SK-N-SH (cell line): ENCODE measurements at regions not wholly inside any gene's neighbourhood (a gene's known extent, or its start where the extent isn't known, plus 50 kb on each side); places are given as distances from the start of the nearest gene placed in this dataset.

Source experiments
- CTCF ChIA-PET: fragments of 300-600, 350-600 bp; formaldehyde crosslinking; extraction: SDS; loops from one replicate; lab custom pipeline; 2021; lab: Yijun Ruan, JAX
- POLR2A ChIA-PET: fragments of 350-600 bp; sonication (Branson Sonifier 250); formaldehyde crosslinking; extraction: SDS; loops from one replicate; lab custom pipeline; 2020; ENCODE audit warnings: antibody characterized with exemption, inconsistent platforms; lab: Yijun Ruan, JAX
- DNase-seq: peaks from one replicate; pipeline ENCODE4 v3.0.0; 2012
- H2AFZ ChIP-seq: fragments of 200-600 bp; sonication (generic); 2 replicates; pipeline ENCODE4 v1.8.1; 2016; ENCODE audit warnings: antibody characterized with exemption, mild to moderate bottlenecking, low read depth
- H3F3A ChIP-seq: fragments of 200-600 bp; sonication (generic); replicated peaks from 2 replicates; pipeline ENCODE3; 2016; ENCODE audit warnings: antibody characterized with exemption, mild to moderate bottlenecking; ENCODE audit not compliant: insufficient read depth
- H3K27ac ChIP-seq, 2 experiments: fragments of 200-500 bp in 1 of 2; fragments of 200-600 bp in 1 of 2; sonication (Bioruptor generic) in 1 of 2; sonication (generic), shearing (Covaris generic) in 1 of 2; 2 replicates each; pipeline versions ENCODE4 v1.5.1 to v1.6.1; 2014 to 2016; ENCODE audit warnings: low read depth in 2 of 2, inconsistent platforms in 1 of 2, low read length in 1 of 2, mild to moderate bottlenecking in 1 of 2, mixed read lengths in 1 of 2
- H3K27me3 ChIP-seq: fragments of 200-600 bp; sonication (generic), shearing (Covaris generic); 2 replicates; pipeline ENCODE4 v1.6.1; 2016; ENCODE audit warnings: mixed run types; ENCODE audit not compliant: insufficient read depth
- H3K36me3 ChIP-seq, 2 experiments: fragments of 200-500 bp in 1 of 2; fragments of 200-600 bp in 1 of 2; sonication (Bioruptor generic) in 1 of 2; sonication (generic) in 1 of 2; replicated peaks in 1 of 2; 2 replicates each; pipeline versions ENCODE3 to v1.5.1; 2014 to 2016; ENCODE audit warnings: low read length in 1 of 2, mild to moderate bottlenecking in 1 of 2; ENCODE audit not compliant: insufficient read depth in 2 of 2, control insufficient read depth in 1 of 2
- H3K4me1 ChIP-seq, 2 experiments: fragments of 200-500 bp in 1 of 2; fragments of 200-600 bp in 1 of 2; sonication (Bioruptor generic) in 1 of 2; sonication (generic), shearing (Covaris generic) in 1 of 2; 2 replicates each; pipeline versions ENCODE4 v1.5.1 to v1.6.1; 2014 to 2016; ENCODE audit warnings: low read depth in 1 of 2, low read length in 1 of 2, mixed run types in 1 of 2; ENCODE audit not compliant: insufficient read depth in 2 of 2, control insufficient read depth in 1 of 2
- H3K4me2 ChIP-seq: fragments of 200-600 bp; sonication (generic), shearing (Covaris generic); 2 replicates; pipeline ENCODE4 v1.6.1; 2017; ENCODE audit warnings: mixed run types
- H3K4me3 ChIP-seq, 2 experiments: fragments of 200-500 bp in 1 of 2; fragments of 200-600 bp in 1 of 2; sonication (Bioruptor generic) in 1 of 2; sonication (generic), shearing (Covaris generic) in 1 of 2; 2 replicates each; pipeline versions ENCODE4 v1.5.1 to v1.8.1; 2014 to 2016; ENCODE audit warnings: low read depth in 2 of 2, inconsistent platforms in 1 of 2, low read length in 1 of 2, mild to moderate bottlenecking in 1 of 2, mixed read lengths in 1 of 2, moderate library complexity in 1 of 2
- H3K79me2 ChIP-seq: fragments of 200-600 bp; sonication (generic); 2 replicates; pipeline ENCODE4 v1.8.1; 2017; ENCODE audit warnings: mild to moderate bottlenecking; ENCODE audit not compliant: insufficient read depth
- H3K9ac ChIP-seq: fragments of 200-600 bp; sonication (generic); 2 replicates; pipeline ENCODE4 v1.6.1; 2017; ENCODE audit warnings: mixed run types
- H3K9me2 ChIP-seq: fragments of 200-600 bp; sonication (generic); 2 replicates; pipeline ENCODE4 v1.6.1; 2017; ENCODE audit warnings: mixed run types
- H3K9me3 ChIP-seq: fragments of 200-600 bp; sonication (generic); 2 replicates; pipeline ENCODE4 v1.6.1; 2017; ENCODE audit warnings: mixed run types, mild to moderate bottlenecking, moderate library complexity
- H4K20me1 ChIP-seq: fragments of 200-600 bp; sonication (generic); 2 replicates; pipeline ENCODE4 v1.6.1; 2017; ENCODE audit warnings: mild to moderate bottlenecking, mixed run types; ENCODE audit not compliant: insufficient read depth
- EP300 ChIP-seq, 2 experiments: IDR thresholded peaks; 2 replicates each; pipeline versions ENCODE4 v1.4.0 to v1.6.1; 2012; ENCODE audit warnings: borderline replicate concordance in 1 of 2, low read depth in 1 of 2, low read length in 1 of 2
- FOSL2 ChIP-seq: IDR thresholded peaks from 2 replicates; pipeline ENCODE4 v1.4.0; 2012; ENCODE audit warnings: low read depth, mild to moderate bottlenecking, moderate library complexity, borderline replicate concordance
- FOXJ3 ChIP-seq: sonication (generic); formaldehyde crosslinking; IDR thresholded peaks from 2 replicates; pipeline ENCODE4 v1.5.1; 2020; ENCODE audit warnings: mild to moderate bottlenecking, missing genetic modification reagents
- GABPA ChIP-seq: IDR thresholded peaks from 2 replicates; pipeline ENCODE4 v1.4.0; 2012; ENCODE audit warnings: low read depth, mild to moderate bottlenecking
- JUND ChIP-seq: IDR thresholded peaks from 2 replicates; pipeline ENCODE4 v1.4.0; 2012
- MEF2A ChIP-seq: IDR thresholded peaks from 2 replicates; pipeline ENCODE4 v1.4.0; 2012; ENCODE audit warnings: low read depth, borderline replicate concordance
- POLR2AphosphoS5 ChIP-seq: IDR thresholded peaks from 2 replicates; pipeline ENCODE4 v1.6.1; 2012; ENCODE audit warnings: low read depth, low read length
- RAD21 ChIP-seq: IDR thresholded peaks from 2 replicates; pipeline ENCODE4 v1.6.1; 2012; ENCODE audit warnings: mild to moderate bottlenecking, low read length
- SIN3A ChIP-seq: IDR thresholded peaks from 2 replicates; pipeline ENCODE4 v1.6.1; 2012; ENCODE audit warnings: low read depth, mild to moderate bottlenecking, low read length, moderate library complexity, borderline replicate concordance
- SMC3 ChIP-seq: IDR thresholded peaks from 2 replicates; pipeline ENCODE4 v1.6.1; 2012; ENCODE audit warnings: low read depth, low read length, improper control_type of control experiment
- WGBS: methylation state at CpG from one replicate; pipeline ENCODE4 v1.1.6; 2017; ENCODE audit warnings: low lambda C conversion rate; 5-methylcytosine and 5-hydroxymethylcytosine counted together
- TF ChIP-seq, protein P1 (sequence below): IDR thresholded peaks from 2 replicates; pipeline ENCODE4 v1.4.0; 2012; ENCODE audit warnings: low read depth, borderline replicate concordance
- TF ChIP-seq, protein P2 (sequence below): fragments of 150-350 bp; IDR thresholded peaks from 2 replicates; pipeline ENCODE4 v1.6.1; 2016; ENCODE audit warnings: mild to moderate bottlenecking, low read depth, low read length
- TF ChIP-seq, protein P3 (sequence below): fragments of 200-600 bp; sonication (generic); IDR thresholded peaks from 2 replicates; pipeline ENCODE4 v1.6.1; 2017; ENCODE audit warnings: antibody characterized with exemption, mild to moderate bottlenecking, moderate library complexity

- TF ChIP-seq, protein P1, sequence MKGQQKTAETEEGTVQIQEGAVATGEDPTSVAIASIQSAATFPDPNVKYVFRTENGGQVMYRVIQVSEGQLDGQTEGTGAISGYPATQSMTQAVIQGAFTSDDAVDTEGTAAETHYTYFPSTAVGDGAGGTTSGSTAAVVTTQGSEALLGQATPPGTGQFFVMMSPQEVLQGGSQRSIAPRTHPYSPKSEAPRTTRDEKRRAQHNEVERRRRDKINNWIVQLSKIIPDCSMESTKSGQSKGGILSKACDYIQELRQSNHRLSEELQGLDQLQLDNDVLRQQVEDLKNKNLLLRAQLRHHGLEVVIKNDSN: no peak
- TF ChIP-seq GABPA: no peak
- TF ChIP-seq, all 33 proteins: peak for 0
Measured at GRCh38 chr2:151157000-151157735, 104.5 kb downstream of the RBM43 start (continued).

DNA sequence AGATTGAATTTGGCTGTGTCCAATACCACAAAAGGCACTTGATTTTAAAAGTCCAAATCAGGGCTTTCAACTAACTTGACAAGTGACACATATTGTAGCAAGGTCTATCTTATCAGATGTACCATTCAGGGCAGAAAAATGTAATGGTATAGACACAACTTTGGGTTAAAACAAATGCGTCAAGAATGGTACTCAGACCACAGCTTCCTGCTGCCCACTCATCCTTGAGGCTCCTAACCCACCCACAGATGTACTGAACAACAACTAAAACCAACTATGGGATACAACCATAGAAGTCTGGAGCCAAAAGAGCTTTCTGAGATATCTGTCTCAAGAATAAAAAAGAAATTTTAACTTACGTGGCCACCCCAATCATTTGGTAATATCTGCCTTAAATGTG, 105.2 kb downstream of the RBM43 start:
- Histone ChIP-seq H3K4me2 (no peak overlapping the region), H3K27me3 (no peaks in the 10 kb centered on the region), H3K79me2 (no peaks in the 10 kb centered on the region), H3F3A (no peaks in the 10 kb centered on the region), H3K4me1 (peaks cover 0 to 4% of the 10 kb centered on the region in 2 experiments; a peak in 2 of 4 replicates), H3K36me3 (no peaks in the 10 kb centered on the region), H2AFZ (no peak overlapping the region), H3K9ac (no peak overlapping the region), H3K4me3 (no peak overlapping the region), H4K20me1 (no peaks in the 10 kb centered on the region), H3K27ac (no peak overlapping the region), H3K9me2 (no peaks in the 10 kb centered on the region), H3K9me3 (no peaks in the 10 kb centered on the region)
- TF ChIP-seq SIN3A (no peak), SMC3 (no peak), RAD21 (no peak), EP300 (IDR thresholded peaks at IDR 0.05; ENCODE audit: borderline replicate concordance in 1 of 2, low read depth in 1 of 2, low read length in 1 of 2) (no peak), POLR2AphosphoS5 (no peak), FOXJ3 (CRISPR knock-in tag) (no peak), JUND (no peak), MEF2A (no peak), FOSL2 (no peak)
- TF ChIP-seq, protein P2, sequence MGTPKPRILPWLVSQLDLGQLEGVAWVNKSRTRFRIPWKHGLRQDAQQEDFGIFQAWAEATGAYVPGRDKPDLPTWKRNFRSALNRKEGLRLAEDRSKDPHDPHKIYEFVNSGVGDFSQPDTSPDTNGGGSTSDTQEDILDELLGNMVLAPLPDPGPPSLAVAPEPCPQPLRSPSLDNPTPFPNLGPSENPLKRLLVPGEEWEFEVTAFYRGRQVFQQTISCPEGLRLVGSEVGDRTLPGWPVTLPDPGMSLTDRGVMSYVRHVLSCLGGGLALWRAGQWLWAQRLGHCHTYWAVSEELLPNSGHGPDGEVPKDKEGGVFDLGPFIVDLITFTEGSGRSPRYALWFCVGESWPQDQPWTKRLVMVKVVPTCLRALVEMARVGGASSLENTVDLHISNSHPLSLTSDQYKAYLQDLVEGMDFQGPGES: no peak
- TF ChIP-seq, protein P3, sequence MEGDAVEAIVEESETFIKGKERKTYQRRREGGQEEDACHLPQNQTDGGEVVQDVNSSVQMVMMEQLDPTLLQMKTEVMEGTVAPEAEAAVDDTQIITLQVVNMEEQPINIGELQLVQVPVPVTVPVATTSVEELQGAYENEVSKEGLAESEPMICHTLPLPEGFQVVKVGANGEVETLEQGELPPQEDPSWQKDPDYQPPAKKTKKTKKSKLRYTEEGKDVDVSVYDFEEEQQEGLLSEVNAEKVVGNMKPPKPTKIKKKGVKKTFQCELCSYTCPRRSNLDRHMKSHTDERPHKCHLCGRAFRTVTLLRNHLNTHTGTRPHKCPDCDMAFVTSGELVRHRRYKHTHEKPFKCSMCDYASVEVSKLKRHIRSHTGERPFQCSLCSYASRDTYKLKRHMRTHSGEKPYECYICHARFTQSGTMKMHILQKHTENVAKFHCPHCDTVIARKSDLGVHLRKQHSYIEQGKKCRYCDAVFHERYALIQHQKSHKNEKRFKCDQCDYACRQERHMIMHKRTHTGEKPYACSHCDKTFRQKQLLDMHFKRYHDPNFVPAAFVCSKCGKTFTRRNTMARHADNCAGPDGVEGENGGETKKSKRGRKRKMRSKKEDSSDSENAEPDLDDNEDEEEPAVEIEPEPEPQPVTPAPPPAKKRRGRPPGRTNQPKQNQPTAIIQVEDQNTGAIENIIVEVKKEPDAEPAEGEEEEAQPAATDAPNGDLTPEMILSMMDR: no peak
- CTCF ChIA-PET: interaction anchor here (0.9 to 1.0 kb wide), 2 partner anchors 8 to 17 kb away, joined by 3 read pairs; no protein-coding TSS in a partner anchor
- POLR2A ChIA-PET: no interaction called here
- DNase-seq: no peak
- 74% methylated on average over 2 of the region's 2 CpGs for WGBS
